HG02759 (cell line): ENCODE measurements at regions not wholly inside any gene's neighbourhood (a gene's known extent, or its start where the extent isn't known, plus 50 kb on each side); places are given as distances from the start of the nearest gene placed in this dataset.

Experiments used
- ATAC-seq: cut with Tn5 transposase; IDR thresholded peaks from one replicate; pipeline ENCODE4 v1.9.1; 2021; ENCODE audit warnings: mild to moderate bottlenecking, moderate library complexity; ENCODE audit not compliant: unreplicated experiment

DNA sequence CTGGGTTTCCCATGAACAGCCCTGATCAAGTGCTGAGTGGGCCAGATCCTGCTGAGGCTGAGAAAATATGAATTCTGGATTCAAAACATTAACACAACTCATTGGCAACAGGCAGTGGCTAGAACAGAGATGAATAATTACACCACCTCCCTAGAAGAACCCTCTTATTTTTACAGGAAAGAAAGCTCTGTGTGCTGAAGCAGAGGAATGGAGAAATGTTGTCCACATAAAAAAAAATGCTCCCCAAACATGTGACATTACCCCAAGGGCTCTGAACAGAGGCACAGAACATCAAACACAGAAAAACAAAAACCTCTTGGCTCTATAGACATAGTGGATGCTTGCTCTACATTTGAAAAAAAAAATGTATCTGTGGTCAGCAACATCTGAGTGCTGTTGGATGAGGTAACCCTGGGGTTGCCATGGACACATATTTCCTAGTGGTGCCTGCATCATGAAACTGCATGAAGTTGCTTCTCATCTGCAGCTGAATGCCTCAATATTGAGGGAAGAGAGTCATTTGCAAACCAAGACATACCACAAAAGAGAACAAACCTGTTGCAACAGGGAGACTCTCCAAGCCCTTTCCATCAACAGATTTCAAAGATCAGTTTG is 98.8 kb downstream of the SNX19 start:
- ATAC-seq: no peak

DNA sequence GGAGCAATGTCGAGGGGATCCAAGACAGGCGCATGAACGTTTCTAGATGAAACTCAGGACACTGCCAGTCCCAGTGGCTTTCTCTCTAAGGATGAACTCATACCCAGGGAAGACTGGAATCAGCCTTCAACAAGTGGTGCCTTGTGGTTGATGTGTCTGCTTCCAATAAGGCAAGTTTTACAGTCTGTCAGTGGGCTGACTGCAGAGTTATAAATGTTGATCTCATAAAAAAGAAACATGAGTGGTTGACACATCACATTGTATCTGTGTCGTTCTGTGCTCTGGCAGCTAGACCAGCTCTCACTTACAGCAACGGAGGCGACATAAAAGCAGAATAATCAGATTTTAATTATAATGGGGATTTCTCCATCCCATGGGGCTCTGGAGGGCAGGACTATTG is 96.7 kb downstream of the SNX19 start:
- no peak for ATAC-seq
